ENCODE measurements at regions not wholly inside any gene's neighbourhood (a gene's known extent, or its start where the extent isn't known, plus 50 kb on each side); places are given as distances from the start of the nearest gene placed in this dataset.

DNA sequence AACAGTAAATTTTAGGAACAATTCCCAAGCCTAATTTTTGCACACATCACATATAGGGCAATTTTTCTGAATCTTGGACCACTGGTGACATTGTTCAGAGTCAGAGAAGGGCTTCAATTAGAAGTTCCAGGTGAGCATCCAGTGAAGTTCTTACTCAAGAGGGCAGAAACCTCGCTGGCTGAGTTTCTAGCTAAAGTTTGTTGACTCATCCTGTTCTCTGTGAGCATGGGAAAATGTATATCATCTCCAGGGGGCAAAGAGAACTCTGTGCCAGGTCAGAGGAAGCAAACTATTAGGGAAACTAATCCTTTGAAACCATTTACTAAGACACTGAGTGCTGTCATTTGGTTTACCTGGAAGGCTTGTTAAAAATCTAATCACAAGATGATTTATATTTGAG, 695.6 kb upstream of the IGFBP3 start (continued):
- TF ChIP-seq ETV6 (CRISPR knock-in tag; IDR thresholded peaks at IDR 0.05) (no peak), ZNF263 (CRISPR knock-in tag; IDR thresholded peaks at IDR 0.05; ENCODE audit: low read depth) (no peak), TP53 (CRISPR knock-in tag; IDR thresholded peaks at IDR 0.05) (no peak)
- TF ChIP-seq, protein P1, sequence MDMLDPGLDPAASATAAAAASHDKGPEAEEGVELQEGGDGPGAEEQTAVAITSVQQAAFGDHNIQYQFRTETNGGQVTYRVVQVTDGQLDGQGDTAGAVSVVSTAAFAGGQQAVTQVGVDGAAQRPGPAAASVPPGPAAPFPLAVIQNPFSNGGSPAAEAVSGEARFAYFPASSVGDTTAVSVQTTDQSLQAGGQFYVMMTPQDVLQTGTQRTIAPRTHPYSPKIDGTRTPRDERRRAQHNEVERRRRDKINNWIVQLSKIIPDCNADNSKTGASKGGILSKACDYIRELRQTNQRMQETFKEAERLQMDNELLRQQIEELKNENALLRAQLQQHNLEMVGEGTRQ (CRISPR knock-in tag; IDR thresholded peaks at IDR 0.05): no peak

DNA sequence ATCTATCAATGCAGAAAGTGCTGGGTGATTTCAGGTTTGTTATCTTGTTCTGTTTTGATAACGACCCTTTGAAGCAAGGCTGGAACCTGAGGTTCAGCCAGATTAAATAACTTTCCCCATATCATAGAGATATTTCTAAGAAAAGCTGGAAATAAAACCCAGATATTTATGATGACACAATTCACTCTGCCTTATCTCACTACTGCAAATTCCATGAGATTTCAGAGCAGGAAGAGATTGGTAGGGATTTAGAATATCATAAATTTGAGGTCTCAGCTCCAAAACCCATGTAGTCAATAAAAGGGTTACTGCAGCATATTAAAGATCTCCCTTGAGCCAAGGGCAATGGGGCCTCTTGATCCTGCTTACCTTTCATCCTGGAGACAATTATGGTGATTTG, 692.5 kb upstream of the IGFBP3 start:
- CTCF ChIA-PET: no interaction called here
- H3K36me3 Mint-ChIP-seq: no peaks in the 10 kb centered on the region

DNA sequence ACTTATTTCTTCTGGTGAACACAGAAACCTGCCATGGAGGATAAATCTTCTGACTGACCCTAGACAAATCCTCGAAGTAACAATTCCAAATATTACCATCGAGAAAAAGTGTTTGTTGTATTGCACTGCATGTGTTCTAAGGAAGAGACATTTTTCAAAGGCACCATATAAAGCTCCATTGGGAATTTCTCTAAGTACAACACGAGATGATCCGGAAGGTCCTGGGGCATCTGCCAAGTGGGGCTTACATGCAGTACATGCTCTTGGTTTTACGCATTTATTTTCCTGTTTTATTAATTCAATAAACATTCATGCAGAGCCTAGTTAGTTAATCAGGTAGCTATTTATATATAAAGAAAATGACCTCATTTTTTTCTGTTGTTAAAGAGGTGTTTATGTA, 692.0 kb upstream of the IGFBP3 start:
- no peak overlapping the region for H3K4me3 Mint-ChIP-seq
- H3K27ac Mint-ChIP-seq: no peak overlapping the region
- no peak for ATAC-seq
- ChIA-PET POLR2A (no interaction called here), CTCF (no interaction called here)
- H3K36me3 Mint-ChIP-seq: no peaks in the 10 kb centered on the region
- no peaks in the 10 kb centered on the region for H3K27me3 Mint-ChIP-seq (ENCODE audit: low read depth)
- no peak for DNase-seq (ENCODE audit: low spot score)
- H3K4me1 Mint-ChIP-seq: no peaks in the 10 kb centered on the region
- H3K9me3 Mint-ChIP-seq: peaks cover 4% of the 10 kb centered on the region; the same call in 1 of the 2 replicates
- TF ChIP-seq, protein P2, sequence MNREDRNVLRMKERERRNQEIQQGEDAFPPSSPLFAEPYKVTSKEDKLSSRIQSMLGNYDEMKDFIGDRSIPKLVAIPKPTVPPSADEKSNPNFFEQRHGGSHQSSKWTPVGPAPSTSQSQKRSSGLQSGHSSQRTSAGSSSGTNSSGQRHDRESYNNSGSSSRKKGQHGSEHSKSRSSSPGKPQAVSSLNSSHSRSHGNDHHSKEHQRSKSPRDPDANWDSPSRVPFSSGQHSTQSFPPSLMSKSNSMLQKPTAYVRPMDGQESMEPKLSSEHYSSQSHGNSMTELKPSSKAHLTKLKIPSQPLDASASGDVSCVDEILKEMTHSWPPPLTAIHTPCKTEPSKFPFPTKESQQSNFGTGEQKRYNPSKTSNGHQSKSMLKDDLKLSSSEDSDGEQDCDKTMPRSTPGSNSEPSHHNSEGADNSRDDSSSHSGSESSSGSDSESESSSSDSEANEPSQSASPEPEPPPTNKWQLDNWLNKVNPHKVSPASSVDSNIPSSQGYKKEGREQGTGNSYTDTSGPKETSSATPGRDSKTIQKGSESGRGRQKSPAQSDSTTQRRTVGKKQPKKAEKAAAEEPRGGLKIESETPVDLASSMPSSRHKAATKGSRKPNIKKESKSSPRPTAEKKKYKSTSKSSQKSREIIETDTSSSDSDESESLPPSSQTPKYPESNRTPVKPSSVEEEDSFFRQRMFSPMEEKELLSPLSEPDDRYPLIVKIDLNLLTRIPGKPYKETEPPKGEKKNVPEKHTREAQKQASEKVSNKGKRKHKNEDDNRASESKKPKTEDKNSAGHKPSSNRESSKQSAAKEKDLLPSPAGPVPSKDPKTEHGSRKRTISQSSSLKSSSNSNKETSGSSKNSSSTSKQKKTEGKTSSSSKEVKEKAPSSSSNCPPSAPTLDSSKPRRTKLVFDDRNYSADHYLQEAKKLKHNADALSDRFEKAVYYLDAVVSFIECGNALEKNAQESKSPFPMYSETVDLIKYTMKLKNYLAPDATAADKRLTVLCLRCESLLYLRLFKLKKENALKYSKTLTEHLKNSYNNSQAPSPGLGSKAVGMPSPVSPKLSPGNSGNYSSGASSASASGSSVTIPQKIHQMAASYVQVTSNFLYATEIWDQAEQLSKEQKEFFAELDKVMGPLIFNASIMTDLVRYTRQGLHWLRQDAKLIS (CRISPR knock-in tag; IDR thresholded peaks at IDR 0.05; ENCODE audit: borderline replicate concordance): no peak
- TF ChIP-seq CREB1 (CRISPR knock-in tag; IDR thresholded peaks at IDR 0.05) (no peak), TEAD4 (CRISPR knock-in tag; IDR thresholded peaks at IDR 0.05) (no peak), TEAD1 (CRISPR knock-in tag; IDR thresholded peaks at IDR 0.05) (no peak)
- TF ChIP-seq, protein P3, sequence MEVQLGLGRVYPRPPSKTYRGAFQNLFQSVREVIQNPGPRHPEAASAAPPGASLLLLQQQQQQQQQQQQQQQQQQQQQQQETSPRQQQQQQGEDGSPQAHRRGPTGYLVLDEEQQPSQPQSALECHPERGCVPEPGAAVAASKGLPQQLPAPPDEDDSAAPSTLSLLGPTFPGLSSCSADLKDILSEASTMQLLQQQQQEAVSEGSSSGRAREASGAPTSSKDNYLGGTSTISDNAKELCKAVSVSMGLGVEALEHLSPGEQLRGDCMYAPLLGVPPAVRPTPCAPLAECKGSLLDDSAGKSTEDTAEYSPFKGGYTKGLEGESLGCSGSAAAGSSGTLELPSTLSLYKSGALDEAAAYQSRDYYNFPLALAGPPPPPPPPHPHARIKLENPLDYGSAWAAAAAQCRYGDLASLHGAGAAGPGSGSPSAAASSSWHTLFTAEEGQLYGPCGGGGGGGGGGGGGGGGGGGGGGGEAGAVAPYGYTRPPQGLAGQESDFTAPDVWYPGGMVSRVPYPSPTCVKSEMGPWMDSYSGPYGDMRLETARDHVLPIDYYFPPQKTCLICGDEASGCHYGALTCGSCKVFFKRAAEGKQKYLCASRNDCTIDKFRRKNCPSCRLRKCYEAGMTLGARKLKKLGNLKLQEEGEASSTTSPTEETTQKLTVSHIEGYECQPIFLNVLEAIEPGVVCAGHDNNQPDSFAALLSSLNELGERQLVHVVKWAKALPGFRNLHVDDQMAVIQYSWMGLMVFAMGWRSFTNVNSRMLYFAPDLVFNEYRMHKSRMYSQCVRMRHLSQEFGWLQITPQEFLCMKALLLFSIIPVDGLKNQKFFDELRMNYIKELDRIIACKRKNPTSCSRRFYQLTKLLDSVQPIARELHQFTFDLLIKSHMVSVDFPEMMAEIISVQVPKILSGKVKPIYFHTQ (CRISPR knock-in tag; IDR thresholded peaks at IDR 0.05): no peak

More for the DNA sequence above, 692.5 kb upstream of the IGFBP3 start:
- Mint-ChIP-seq H3K4me1 (no peaks in the 10 kb centered on the region), H3K9me3 (peaks cover 4% of the 10 kb centered on the region; the same call in 1 of the 2 replicates), H3K27ac (no peak overlapping the region), H3K27me3 (ENCODE audit: low read depth) (no peaks in the 10 kb centered on the region), H3K4me3 (no peak overlapping the region)
- no peak for TF ChIP-seq FOXK1 (CRISPR knock-in tag; IDR thresholded peaks at IDR 0.05)
- TF ChIP-seq, protein P4, sequence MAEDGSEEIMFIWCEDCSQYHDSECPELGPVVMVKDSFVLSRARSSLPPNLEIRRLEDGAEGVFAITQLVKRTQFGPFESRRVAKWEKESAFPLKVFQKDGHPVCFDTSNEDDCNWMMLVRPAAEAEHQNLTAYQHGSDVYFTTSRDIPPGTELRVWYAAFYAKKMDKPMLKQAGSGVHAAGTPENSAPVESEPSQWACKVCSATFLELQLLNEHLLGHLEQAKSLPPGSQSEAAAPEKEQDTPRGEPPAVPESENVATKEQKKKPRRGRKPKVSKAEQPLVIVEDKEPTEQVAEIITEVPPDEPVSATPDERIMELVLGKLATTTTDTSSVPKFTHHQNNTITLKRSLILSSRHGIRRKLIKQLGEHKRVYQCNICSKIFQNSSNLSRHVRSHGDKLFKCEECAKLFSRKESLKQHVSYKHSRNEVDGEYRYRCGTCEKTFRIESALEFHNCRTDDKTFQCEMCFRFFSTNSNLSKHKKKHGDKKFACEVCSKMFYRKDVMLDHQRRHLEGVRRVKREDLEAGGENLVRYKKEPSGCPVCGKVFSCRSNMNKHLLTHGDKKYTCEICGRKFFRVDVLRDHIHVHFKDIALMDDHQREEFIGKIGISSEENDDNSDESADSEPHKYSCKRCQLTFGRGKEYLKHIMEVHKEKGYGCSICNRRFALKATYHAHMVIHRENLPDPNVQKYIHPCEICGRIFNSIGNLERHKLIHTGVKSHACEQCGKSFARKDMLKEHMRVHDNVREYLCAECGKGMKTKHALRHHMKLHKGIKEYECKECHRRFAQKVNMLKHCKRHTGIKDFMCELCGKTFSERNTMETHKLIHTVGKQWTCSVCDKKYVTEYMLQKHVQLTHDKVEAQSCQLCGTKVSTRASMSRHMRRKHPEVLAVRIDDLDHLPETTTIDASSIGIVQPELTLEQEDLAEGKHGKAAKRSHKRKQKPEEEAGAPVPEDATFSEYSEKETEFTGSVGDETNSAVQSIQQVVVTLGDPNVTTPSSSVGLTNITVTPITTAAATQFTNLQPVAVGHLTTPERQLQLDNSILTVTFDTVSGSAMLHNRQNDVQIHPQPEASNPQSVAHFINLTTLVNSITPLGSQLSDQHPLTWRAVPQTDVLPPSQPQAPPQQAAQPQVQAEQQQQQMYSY (CRISPR knock-in tag; IDR thresholded peaks at IDR 0.05): no peak
- no peak for TF ChIP-seq ZNF416 (CRISPR knock-in tag; IDR thresholded peaks at IDR 0.05)
- TF ChIP-seq, protein P5, sequence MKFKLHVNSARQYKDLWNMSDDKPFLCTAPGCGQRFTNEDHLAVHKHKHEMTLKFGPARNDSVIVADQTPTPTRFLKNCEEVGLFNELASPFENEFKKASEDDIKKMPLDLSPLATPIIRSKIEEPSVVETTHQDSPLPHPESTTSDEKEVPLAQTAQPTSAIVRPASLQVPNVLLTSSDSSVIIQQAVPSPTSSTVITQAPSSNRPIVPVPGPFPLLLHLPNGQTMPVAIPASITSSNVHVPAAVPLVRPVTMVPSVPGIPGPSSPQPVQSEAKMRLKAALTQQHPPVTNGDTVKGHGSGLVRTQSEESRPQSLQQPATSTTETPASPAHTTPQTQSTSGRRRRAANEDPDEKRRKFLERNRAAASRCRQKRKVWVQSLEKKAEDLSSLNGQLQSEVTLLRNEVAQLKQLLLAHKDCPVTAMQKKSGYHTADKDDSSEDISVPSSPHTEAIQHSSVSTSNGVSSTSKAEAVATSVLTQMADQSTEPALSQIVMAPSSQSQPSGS (CRISPR knock-in tag; IDR thresholded peaks at IDR 0.05; ENCODE audit: borderline replicate concordance, low read depth): no peak
- TF ChIP-seq SMAD3 (CRISPR knock-in tag; IDR thresholded peaks at IDR 0.05; ENCODE audit: borderline replicate concordance): no peak
- TF ChIP-seq ZNF121 (CRISPR knock-in tag; IDR thresholded peaks at IDR 0.05): no peak
- TF ChIP-seq JUN (CRISPR knock-in tag; IDR thresholded peaks at IDR 0.05): no peak
- TF ChIP-seq NFATC4 (CRISPR knock-in tag; IDR thresholded peaks at IDR 0.05): no peak
- no peak for TF ChIP-seq ZNF232 (CRISPR knock-in tag; IDR thresholded peaks at IDR 0.05)
- TF ChIP-seq MYBL2 (CRISPR knock-in tag; IDR thresholded peaks at IDR 0.05): no peak
- TF ChIP-seq GTF2I (CRISPR knock-in tag; conservative IDR thresholded peaks at IDR 0.05): no peak
- TF ChIP-seq, protein P6, sequence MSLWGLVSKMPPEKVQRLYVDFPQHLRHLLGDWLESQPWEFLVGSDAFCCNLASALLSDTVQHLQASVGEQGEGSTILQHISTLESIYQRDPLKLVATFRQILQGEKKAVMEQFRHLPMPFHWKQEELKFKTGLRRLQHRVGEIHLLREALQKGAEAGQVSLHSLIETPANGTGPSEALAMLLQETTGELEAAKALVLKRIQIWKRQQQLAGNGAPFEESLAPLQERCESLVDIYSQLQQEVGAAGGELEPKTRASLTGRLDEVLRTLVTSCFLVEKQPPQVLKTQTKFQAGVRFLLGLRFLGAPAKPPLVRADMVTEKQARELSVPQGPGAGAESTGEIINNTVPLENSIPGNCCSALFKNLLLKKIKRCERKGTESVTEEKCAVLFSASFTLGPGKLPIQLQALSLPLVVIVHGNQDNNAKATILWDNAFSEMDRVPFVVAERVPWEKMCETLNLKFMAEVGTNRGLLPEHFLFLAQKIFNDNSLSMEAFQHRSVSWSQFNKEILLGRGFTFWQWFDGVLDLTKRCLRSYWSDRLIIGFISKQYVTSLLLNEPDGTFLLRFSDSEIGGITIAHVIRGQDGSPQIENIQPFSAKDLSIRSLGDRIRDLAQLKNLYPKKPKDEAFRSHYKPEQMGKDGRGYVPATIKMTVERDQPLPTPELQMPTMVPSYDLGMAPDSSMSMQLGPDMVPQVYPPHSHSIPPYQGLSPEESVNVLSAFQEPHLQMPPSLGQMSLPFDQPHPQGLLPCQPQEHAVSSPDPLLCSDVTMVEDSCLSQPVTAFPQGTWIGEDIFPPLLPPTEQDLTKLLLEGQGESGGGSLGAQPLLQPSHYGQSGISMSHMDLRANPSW (CRISPR knock-in tag; conservative IDR thresholded peaks at IDR 0.05; ENCODE audit: low read depth): no peak
- TF ChIP-seq TCF7 (CRISPR knock-in tag; IDR thresholded peaks at IDR 0.05; ENCODE audit: low read depth): no peak
- DNase-seq (ENCODE audit: low spot score): no peak
- POLR2A ChIA-PET: no interaction called here
- ATAC-seq: no peak
